ENCODE measurements at regions not wholly inside any gene's neighbourhood (a gene's known extent, or its start where the extent isn't known, plus 50 kb on each side); places are given as distances from the start of the nearest gene placed in this dataset.

- TF ChIP-seq GATA2 (IDR thresholded peaks at IDR 0.05; ENCODE audit: low read depth, low read length): no peak
- no peak for TF ChIP-seq GATA3 (IDR thresholded peaks at IDR 0.05; ENCODE audit: low read depth, low read length)
Measured at GRCh38 chr5:91684625-91685024, 301.5 kb upstream of the ARRDC3 start.
